H1 (cell line): ENCODE measurements at regions not wholly inside any gene's neighbourhood (a gene's known extent, or its start where the extent isn't known, plus 50 kb on each side); places are given as distances from the start of the nearest gene placed in this dataset.

ENCODE experiments used
- CTCF ChIA-PET: fragments of 300-600 bp; sonication (Branson Sonifier 250); formaldehyde crosslinking; loops from one replicate; lab custom pipeline; 2021; ENCODE audit not compliant: partially characterized antibody; lab: Charles Lee
- POLR2A ChIA-PET: fragments of 300-600 bp; sonication (Branson Sonifier 250); formaldehyde crosslinking; loops from one replicate; lab custom pipeline; 2021; ENCODE audit warnings: inconsistent platforms; ENCODE audit not compliant: partially characterized antibody; lab: Charles Lee
- DNase-seq, 2 experiments: peaks; one replicate each; pipeline versions ENCODE4 v3.0.0 to v3.0.0-alpha.2; 2010 to 2022; ENCODE audit warnings: low spot score in 2 of 2, low read depth in 1 of 2, mixed read lengths in 1 of 2
- FAIRE-seq: peaks from 2 replicates; lab custom pipeline; 2011; peaks lifted over from hg19 to GRCh38; lab: Jason Lieb, UNC
- H2AFZ ChIP-seq: 2 replicates; pipeline ENCODE4 v1.8.1; 2012; ENCODE audit warnings: low read length, inconsistent platforms
- H2AK5ac ChIP-seq: 2 replicates; pipeline ENCODE4 v1.6.1; 2013; ENCODE audit warnings: low read depth, low read length
- H2BK120ac ChIP-seq: replicated peaks from 2 replicates; pipeline ENCODE3; 2013; ENCODE audit warnings: low read depth, low read length, inconsistent platforms
- H2BK12ac ChIP-seq: 2 replicates; pipeline ENCODE4 v1.6.1; 2013; ENCODE audit warnings: low read depth, low read length
- H2BK15ac ChIP-seq: 2 replicates; pipeline ENCODE4 v1.6.1; 2013; ENCODE audit warnings: low read length
- H2BK20ac ChIP-seq: 2 replicates; pipeline ENCODE4 v1.6.1; 2013; ENCODE audit warnings: low read length
- H2BK5ac ChIP-seq: 2 replicates; pipeline ENCODE4 v1.6.1; 2013; ENCODE audit warnings: low read depth, low read length
- H3K14ac ChIP-seq: 2 replicates; pipeline ENCODE4 v1.6.1; 2013; ENCODE audit warnings: inconsistent platforms; ENCODE audit not compliant: insufficient read length
- H3K18ac ChIP-seq: 2 replicates; pipeline ENCODE4 v1.6.1; 2013; ENCODE audit warnings: low read length; ENCODE audit errors: extremely low read depth
- H3K23ac ChIP-seq: 2 replicates; pipeline ENCODE4 v1.6.1; 2013; ENCODE audit warnings: inconsistent platforms; ENCODE audit not compliant: insufficient read length
- H3K23me2 ChIP-seq: 2 replicates; pipeline ENCODE4 v1.6.1; 2013; ENCODE audit warnings: low read depth, low read length
- H3K27ac ChIP-seq: 2 replicates; pipeline ENCODE4 v1.6.1; 2011; ENCODE audit warnings: low read depth, low read length, inconsistent platforms
- H3K27me3 ChIP-seq, 4 experiments: replicated peaks in 1 of 4; 1 replicate in 1 of 4; 2 replicates in 3 of 4; pipeline versions ENCODE4 v1.6.1 to v1.8.1; 2011 to 2013; ENCODE audit warnings: low read length in 3 of 4, mild to moderate bottlenecking in 3 of 4, inconsistent platforms in 2 of 4, mixed read lengths in 2 of 4, moderate library complexity in 1 of 4; ENCODE audit not compliant: control insufficient read depth in 3 of 4, insufficient read depth in 3 of 4; ENCODE audit errors: extremely low read depth in 1 of 4
- H3K36me3 ChIP-seq, 4 experiments: 2 replicates each; pipeline versions ENCODE4 v1.6.1 to v1.8.1; 2011 to 2013; ENCODE audit warnings: mild to moderate bottlenecking in 4 of 4, low read length in 3 of 4, moderate library complexity in 2 of 4, control low read depth in 1 of 4, inconsistent platforms in 1 of 4; ENCODE audit not compliant: insufficient read depth in 4 of 4, control insufficient read depth in 2 of 4
- H3K4ac ChIP-seq: replicated peaks from 2 replicates; pipeline ENCODE3; 2013; ENCODE audit warnings: low read length, low read depth, mixed read lengths, inconsistent platforms; ENCODE audit not compliant: insufficient read length
- H3K4me1 ChIP-seq, 4 experiments: replicated peaks in 1 of 4; 1 replicate in 1 of 4; 2 replicates in 3 of 4; pipeline versions ENCODE4 v1.6.1 to v1.8.1; 2011 to 2013; ENCODE audit warnings: low read length in 3 of 4, inconsistent platforms in 2 of 4, mixed read lengths in 1 of 4; ENCODE audit not compliant: insufficient read depth in 4 of 4, control insufficient read depth in 3 of 4
- H3K4me2 ChIP-seq, 2 experiments: 2 replicates each; pipeline versions ENCODE4 v1.6.1 to v1.8.1; 2011 to 2013; ENCODE audit warnings: low read depth in 2 of 2, low read length in 2 of 2, control low read depth in 1 of 2, inconsistent platforms in 1 of 2, mild to moderate bottlenecking in 1 of 2; ENCODE audit not compliant: insufficient read depth in 1 of 2
- H3K4me3 ChIP-seq, 4 experiments: fragments of 200-600, 300-600 bp in 1 of 4; sonication (generic), shearing (Covaris generic), sonication (Bioruptor Twin) in 1 of 4; 2 replicates each; pipeline versions ENCODE4 v1.5.1 to v1.8.1; 2011 to 2016; ENCODE audit warnings: low read length in 4 of 4, low read depth in 3 of 4, control low read depth in 2 of 4, inconsistent platforms in 2 of 4, mild to moderate bottlenecking in 2 of 4, mixed read lengths in 1 of 4, moderate library complexity in 1 of 4; ENCODE audit not compliant: insufficient read depth in 2 of 4; ENCODE audit errors: extremely low read depth in 1 of 4
- H3K56ac ChIP-seq: replicated peaks from 2 replicates; pipeline ENCODE3; 2013; ENCODE audit warnings: low read depth, mild to moderate bottlenecking, mixed read lengths, low read length, inconsistent platforms; ENCODE audit not compliant: insufficient read length
- H3K79me1 ChIP-seq: 2 replicates; pipeline ENCODE4 v1.6.1; 2013; ENCODE audit warnings: low read depth, low read length, control low read depth
- H3K79me2 ChIP-seq, 2 experiments: 2 replicates each; pipeline versions ENCODE4 v1.6.1 to v1.8.1; 2012 to 2013; ENCODE audit warnings: low read length in 2 of 2, mild to moderate bottlenecking in 2 of 2, inconsistent platforms in 1 of 2; ENCODE audit not compliant: insufficient read depth in 2 of 2, control insufficient read depth in 1 of 2
- H3K9ac ChIP-seq, 4 experiments: replicated peaks in 1 of 4; 1 replicate in 1 of 4; 2 replicates in 3 of 4; pipeline versions ENCODE4 v1.6.1 to v1.8.1; 2011 to 2013; ENCODE audit warnings: low read depth in 3 of 4, low read length in 3 of 4, control low read depth in 2 of 4, mild to moderate bottlenecking in 2 of 4, moderate library complexity in 2 of 4, inconsistent platforms in 1 of 4; ENCODE audit errors: extremely low read depth in 1 of 4
- H3K9me3 ChIP-seq, 2 experiments: 2 replicates each; pipeline versions ENCODE4 v1.6.1 to v1.8.1; 2012 to 2013; ENCODE audit warnings: mild to moderate bottlenecking in 2 of 2, moderate library complexity in 2 of 2, control low read depth in 1 of 2, inconsistent platforms in 1 of 2, low read depth in 1 of 2, low read length in 1 of 2, mixed read lengths in 1 of 2; ENCODE audit not compliant: insufficient read depth in 2 of 2
- H4K20me1 ChIP-seq, 2 experiments: replicated peaks in 1 of 2; 2 replicates each; pipeline versions ENCODE3 to v1.8.1; 2011 to 2013; ENCODE audit warnings: inconsistent platforms in 2 of 2, low read length in 2 of 2, mild to moderate bottlenecking in 1 of 2; ENCODE audit not compliant: insufficient read depth in 2 of 2, control insufficient read depth in 1 of 2
- H4K5ac ChIP-seq: 2 replicates; pipeline ENCODE4 v1.6.1; 2013; ENCODE audit warnings: low read length, low read depth, mixed read lengths, inconsistent platforms; ENCODE audit not compliant: insufficient read length
- H4K8ac ChIP-seq: 2 replicates; pipeline ENCODE4 v1.8.0; 2013; ENCODE audit warnings: mild to moderate bottlenecking, moderate library complexity, low read length, inconsistent platforms; ENCODE audit not compliant: insufficient read depth; ENCODE audit errors: extremely low read depth
- H4K91ac ChIP-seq: replicated peaks from 2 replicates; pipeline ENCODE3; 2013; ENCODE audit warnings: low read length, mixed read lengths, inconsistent platforms; ENCODE audit not compliant: insufficient read length
- ASH2L ChIP-seq: fragments of 200-600, 300-600 bp; sonication (generic); IDR thresholded peaks from one replicate; pipeline ENCODE4 v1.7.1; 2017; ENCODE audit warnings: low read length
- CEBPB ChIP-seq: IDR thresholded peaks from 2 replicates; pipeline ENCODE4 v1.6.1; 2012; ENCODE audit warnings: low read depth, low read length
- EGR1 ChIP-seq: IDR thresholded peaks from 2 replicates; pipeline ENCODE4 v1.6.1; 2011; ENCODE audit warnings: low read depth, low read length, borderline replicate concordance
- EP300 ChIP-seq, 2 experiments: IDR thresholded peaks; 1 replicate in 1 of 2; 2 replicates in 1 of 2; pipeline ENCODE4 v1.6.1; 2011 to 2012; ENCODE audit warnings: low read depth in 2 of 2, low read length in 2 of 2, mild to moderate bottlenecking in 2 of 2, borderline replicate concordance in 1 of 2, inconsistent platforms in 1 of 2, moderate library complexity in 1 of 2
- JUN ChIP-seq: IDR thresholded peaks from 2 replicates; pipeline ENCODE4 v1.6.1; 2011; ENCODE audit warnings: low read depth, mild to moderate bottlenecking, improper control_type of control experiment, low read length
- POLR2AphosphoS5 ChIP-seq: IDR thresholded peaks from 2 replicates; pipeline ENCODE4 v1.6.1; 2011; ENCODE audit warnings: low read depth, low read length
- RBBP5 ChIP-seq: IDR thresholded peaks from 2 replicates; pipeline ENCODE4 v1.7.1; 2012; ENCODE audit warnings: low read depth, mild to moderate bottlenecking, inconsistent platforms, low read length, moderate library complexity, borderline replicate concordance
- RXRA ChIP-seq: IDR thresholded peaks from 2 replicates; pipeline ENCODE4 v1.6.1; 2011; ENCODE audit warnings: low read depth, mild to moderate bottlenecking, low read length, moderate library complexity; ENCODE audit not compliant: insufficient read depth
- SAP30 ChIP-seq: fragments of 300-600 bp; sonication (generic); IDR thresholded peaks from 2 replicates; pipeline ENCODE4 v1.7.1; 2012; ENCODE audit warnings: low read length, moderate library complexity, mild to moderate bottlenecking, inconsistent platforms; ENCODE audit not compliant: insufficient read depth, insufficient replicate concordance
- TBP ChIP-seq: IDR thresholded peaks from 2 replicates; pipeline ENCODE4 v1.6.1; 2011; ENCODE audit warnings: low read depth, low read length, improper control_type of control experiment
- TEAD4 ChIP-seq: IDR thresholded peaks from 2 replicates; pipeline ENCODE4 v1.6.1; 2012; ENCODE audit warnings: low read depth, low read length, inconsistent platforms, mixed read lengths
- WGBS, 2 experiments: shearing (Covaris generic) in 1 of 2; methylation state at CpG; one replicate each; pipeline versions ENCODE4 v1.1.6 to v1.1.7; 2013 to 2015; ENCODE audit warnings: low lambda C conversion rate in 2 of 2, mixed read lengths in 2 of 2, inconsistent platforms in 1 of 2, low coverage in 1 of 2, missing lambda C conversion rate in 1 of 2; ENCODE audit not compliant: insufficient replicate concordance in 2 of 2, insufficient coverage in 1 of 2, insufficient read length in 1 of 2; ENCODE audit errors: extremely low coverage in 1 of 2, missing lambda C conversion rate in 1 of 2; 5-methylcytosine and 5-hydroxymethylcytosine counted together
- TF ChIP-seq, protein P1 (sequence below): IDR thresholded peaks from 2 replicates; pipeline ENCODE4 v1.6.1; 2011; ENCODE audit warnings: low read length, improper control_type of control experiment
- TF ChIP-seq, protein P2 (sequence below): IDR thresholded peaks from 2 replicates; pipeline ENCODE4 v1.6.1; 2012; ENCODE audit warnings: inconsistent platforms
- TF ChIP-seq, protein P3 (sequence below): IDR thresholded peaks from 2 replicates; pipeline ENCODE4 v1.6.1; 2011; ENCODE audit warnings: low read depth, mild to moderate bottlenecking, low read length; ENCODE audit not compliant: insufficient read depth

DNA sequence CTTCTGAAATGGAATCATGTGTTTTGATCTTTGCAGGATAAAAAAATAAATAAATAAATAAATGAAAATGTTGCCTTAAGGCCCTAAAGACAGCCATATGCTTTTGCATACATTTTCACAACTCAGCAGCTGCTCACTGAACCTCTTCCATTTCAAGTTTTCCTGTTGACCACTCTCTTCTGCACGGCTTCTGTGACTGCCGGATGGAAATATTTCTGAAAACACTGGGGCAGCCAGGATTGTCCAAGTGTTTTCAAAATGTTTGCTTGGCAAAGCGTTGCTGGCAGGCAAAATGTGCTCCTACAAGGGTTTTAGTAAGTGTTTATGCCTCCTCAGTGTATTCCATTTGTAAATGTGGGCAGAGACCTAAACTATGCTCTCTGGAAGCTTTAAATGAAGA lies 208.1 kb upstream of the IL1RAPL1 start:
- no peak overlapping the region for H2BK20ac ChIP-seq
- no peak overlapping the region for H4K8ac ChIP-seq
- no peaks in the 10 kb centered on the region for H4K20me1 ChIP-seq
- no peaks in the 10 kb centered on the region for H3K9me3 ChIP-seq
- H3K27me3 ChIP-seq = no peaks in the 10 kb centered on the region
- H3K4ac ChIP-seq = no peak overlapping the region
- H3K23ac ChIP-seq = no peak overlapping the region
- H3K4me1 ChIP-seq = no peaks in the 10 kb centered on the region
- no peak overlapping the region for H3K56ac ChIP-seq
- no peaks in the 10 kb centered on the region for H3K79me1 ChIP-seq
- ChIA-PET POLR2A (no interaction called here), CTCF (no interaction called here)
- H2BK120ac ChIP-seq = no peak overlapping the region
- no peak overlapping the region for H3K14ac ChIP-seq
- no peak for FAIRE-seq
- H2AK5ac ChIP-seq = no peak overlapping the region
- no peaks in the 10 kb centered on the region for H3K79me2 ChIP-seq
- no peak overlapping the region for H3K9ac ChIP-seq
- H3K36me3 ChIP-seq = no peaks in the 10 kb centered on the region
- H3K27ac ChIP-seq = no peak overlapping the region
- no peak overlapping the region for H4K5ac ChIP-seq
- H2BK12ac ChIP-seq = no peak overlapping the region
- H3K18ac ChIP-seq = no peak overlapping the region
- no peak overlapping the region for H2BK15ac ChIP-seq
- no peak overlapping the region for H4K91ac ChIP-seq
- no peak for DNase-seq
- no peak overlapping the region for H2AFZ ChIP-seq
- WGBS, 2 experiments = 71% methylated on average over 1 of the region's 3 CpGs; no CpG with 5 or more reads in 1 of the 2 experiments
- H3K4me2 ChIP-seq = no peak overlapping the region
- no peak overlapping the region for H2BK5ac ChIP-seq
- H3K23me2 ChIP-seq = no peaks in the 10 kb centered on the region
- H3K4me3 ChIP-seq = no peak overlapping the region
- TF ChIP-seq CEBPB (no peak), RBBP5 (no peak), TBP (no peak), ASH2L (no peak), JUN (no peak), SAP30 (no peak), EGR1 (no peak), TEAD4 (no peak), POLR2AphosphoS5 (no peak), EP300 (IDR thresholded peaks at IDR 0.05; ENCODE audit: borderline replicate concordance in 1 of 2, low read depth in 2 of 2, low read length in 2 of 2) (no peak), RXRA (no peak)
- TF ChIP-seq, protein P1, sequence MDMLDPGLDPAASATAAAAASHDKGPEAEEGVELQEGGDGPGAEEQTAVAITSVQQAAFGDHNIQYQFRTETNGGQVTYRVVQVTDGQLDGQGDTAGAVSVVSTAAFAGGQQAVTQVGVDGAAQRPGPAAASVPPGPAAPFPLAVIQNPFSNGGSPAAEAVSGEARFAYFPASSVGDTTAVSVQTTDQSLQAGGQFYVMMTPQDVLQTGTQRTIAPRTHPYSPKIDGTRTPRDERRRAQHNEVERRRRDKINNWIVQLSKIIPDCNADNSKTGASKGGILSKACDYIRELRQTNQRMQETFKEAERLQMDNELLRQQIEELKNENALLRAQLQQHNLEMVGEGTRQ = no peak
- TF ChIP-seq, protein P2, sequence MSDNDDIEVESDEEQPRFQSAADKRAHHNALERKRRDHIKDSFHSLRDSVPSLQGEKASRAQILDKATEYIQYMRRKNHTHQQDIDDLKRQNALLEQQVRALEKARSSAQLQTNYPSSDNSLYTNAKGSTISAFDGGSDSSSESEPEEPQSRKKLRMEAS = no peak
- TF ChIP-seq, protein P3, sequence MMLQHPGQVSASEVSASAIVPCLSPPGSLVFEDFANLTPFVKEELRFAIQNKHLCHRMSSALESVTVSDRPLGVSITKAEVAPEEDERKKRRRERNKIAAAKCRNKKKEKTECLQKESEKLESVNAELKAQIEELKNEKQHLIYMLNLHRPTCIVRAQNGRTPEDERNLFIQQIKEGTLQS = no peak
